Epidermal melanocyte (primary cell): ENCODE measurements at regions not wholly inside any gene's neighbourhood (a gene's known extent, or its start where the extent isn't known, plus 50 kb on each side); places are given as distances from the start of the nearest gene placed in this dataset.

Experiments used
- DNase-seq: peaks from one replicate; pipeline ENCODE4 v3.0.0; 2011; ENCODE audit warnings: low spot score; ENCODE audit not compliant: insufficient read length

GRCh38 chr3:71907996-71908395, 123.0 kb upstream of the PROK2 start:
- no peak for DNase-seq

GRCh38 chr3:71906976-71907375, 122.0 kb upstream of the PROK2 start:
- no peak for DNase-seq

GRCh38 chr3:71905426-71905825, 120.5 kb upstream of the PROK2 start:
- no peak for DNase-seq

GRCh38 chr3:71903936-71904335, 119.0 kb upstream of the PROK2 start:
- no peak for DNase-seq

- no peak for DNase-seq
These were observed 118.2 kb upstream of the PROK2 start for GRCh38 chr3:71903112-71903495.

GRCh38 chr3:71902258-71903111, 117.5 kb upstream of the PROK2 start:
- no peak for DNase-seq

GRCh38 chr3:71901645-71902044, 116.7 kb upstream of the PROK2 start:
- no peak for DNase-seq

- no peak for DNase-seq
These were observed 115.1 kb upstream of the PROK2 start for GRCh38 chr3:71900057-71900456.

GRCh38 chr3:71896751-71897150, 111.8 kb upstream of the PROK2 start:
- DNase-seq, result no peak

GRCh38 chr3:71893702-71894479, 108.9 kb upstream of the PROK2 start:
- no peak for DNase-seq

- DNase-seq, result no peak
These were observed 108.2 kb upstream of the PROK2 start for GRCh38 chr3:71893122-71893521.

- DNase-seq, result no peak
These were observed 106.5 kb upstream of the PROK2 start for GRCh38 chr3:71891483-71891882.

- no peak for DNase-seq
These were observed 105.5 kb upstream of the PROK2 start for GRCh38 chr3:71890356-71890931.

- no peak for DNase-seq
These were observed 102.3 kb upstream of the PROK2 start for GRCh38 chr3:71887256-71887655.

GRCh38 chr3:71885006-71885405, 100.1 kb upstream of the PROK2 start:
- DNase-seq, result peak; percentile 32

- DNase-seq, result no peak
These were observed 96.8 kb upstream of the PROK2 start for GRCh38 chr3:71881732-71882131.

GRCh38 chr3:71881041-71881440, 96.1 kb upstream of the PROK2 start:
- no peak for DNase-seq

GRCh38 chr3:71879089-71879488, 94.1 kb upstream of the PROK2 start:
- DNase-seq, result no peak

- no peak for DNase-seq
These were observed 91.5 kb upstream of the PROK2 start for GRCh38 chr3:71876135-71877105.

- DNase-seq, result peak; percentile 77
These were observed 90.6 kb upstream of the PROK2 start for GRCh38 chr3:71875461-71875947.

- DNase-seq, result no peak
These were observed 89.7 kb upstream of the PROK2 start for GRCh38 chr3:71874618-71875017.
